ENCODE measurements at regions not wholly inside any gene's neighbourhood (a gene's known extent, or its start where the extent isn't known, plus 50 kb on each side); places are given as distances from the start of the nearest gene placed in this dataset.

- Mint-ChIP-seq H3K4me1 (ENCODE audit: low read depth) (no peaks in the 10 kb centered on the region), H3K36me3 (ENCODE audit: low read depth) (no peaks in the 10 kb centered on the region), H3K27me3 (ENCODE audit: low read depth) (no peaks in the 10 kb centered on the region), H3K9me3 (ENCODE audit: low read depth) (no peaks in the 10 kb centered on the region), H3K27ac (ENCODE audit: unreplicated experiment) (no peak overlapping the region), H3K4me3 (ENCODE audit: unreplicated experiment) (no peak overlapping the region)
- DNase-seq (ENCODE audit: low spot score), result no peak
- no peak for TF ChIP-seq CTCF (IDR thresholded peaks at IDR 0.05)
These were observed 151.5 kb upstream of the TCF4 start for GRCh38 chr18:55739488-55739887.

GRCh38 chr18:55738483-55739114, 150.6 kb upstream of the TCF4 start:
- no peak for DNase-seq (ENCODE audit: low spot score)
- Mint-ChIP-seq H3K27ac (ENCODE audit: unreplicated experiment) (no peak overlapping the region), H3K4me3 (ENCODE audit: unreplicated experiment) (no peak overlapping the region), H3K27me3 (ENCODE audit: low read depth) (no peaks in the 10 kb centered on the region), H3K9me3 (ENCODE audit: low read depth) (no peaks in the 10 kb centered on the region), H3K36me3 (ENCODE audit: low read depth) (no peaks in the 10 kb centered on the region), H3K4me1 (ENCODE audit: low read depth) (no peaks in the 10 kb centered on the region)
- TF ChIP-seq CTCF (IDR thresholded peaks at IDR 0.05), result no peak

- no peak for TF ChIP-seq CTCF (IDR thresholded peaks at IDR 0.05)
- Mint-ChIP-seq H3K36me3 (ENCODE audit: low read depth) (no peaks in the 10 kb centered on the region), H3K27ac (ENCODE audit: unreplicated experiment) (no peak overlapping the region), H3K4me1 (ENCODE audit: low read depth) (no peaks in the 10 kb centered on the region), H3K9me3 (ENCODE audit: low read depth) (no peaks in the 10 kb centered on the region), H3K4me3 (ENCODE audit: unreplicated experiment) (no peak overlapping the region), H3K27me3 (ENCODE audit: low read depth) (no peaks in the 10 kb centered on the region)
- DNase-seq (ENCODE audit: low spot score), result no peak
These were observed 149.9 kb upstream of the TCF4 start for GRCh38 chr18:55737781-55738468.

- DNase-seq (ENCODE audit: low spot score), result no peak
- Mint-ChIP-seq H3K4me1 (ENCODE audit: low read depth) (peaks cover 5% of the 10 kb centered on the region), H3K4me3 (ENCODE audit: unreplicated experiment) (no peak overlapping the region), H3K27ac (ENCODE audit: unreplicated experiment) (no peak overlapping the region), H3K36me3 (ENCODE audit: low read depth) (no peaks in the 10 kb centered on the region), H3K9me3 (ENCODE audit: low read depth) (no peaks in the 10 kb centered on the region), H3K27me3 (ENCODE audit: low read depth) (no peaks in the 10 kb centered on the region)
- no peak for TF ChIP-seq CTCF (IDR thresholded peaks at IDR 0.05)
These were observed 149.3 kb upstream of the TCF4 start for GRCh38 chr18:55737266-55737665.

GRCh38 chr18:55735969-55736368, 148.0 kb upstream of the TCF4 start:
- TF ChIP-seq CTCF (IDR thresholded peaks at IDR 0.05), result no peak
- Mint-ChIP-seq H3K4me1 (ENCODE audit: low read depth) (peaks cover 14% of the 10 kb centered on the region), H3K27me3 (ENCODE audit: low read depth) (no peaks in the 10 kb centered on the region), H3K9me3 (ENCODE audit: low read depth) (no peaks in the 10 kb centered on the region), H3K4me3 (ENCODE audit: unreplicated experiment) (no peak overlapping the region), H3K27ac (ENCODE audit: unreplicated experiment) (no peak overlapping the region), H3K36me3 (ENCODE audit: low read depth) (no peaks in the 10 kb centered on the region)
- no peak for DNase-seq (ENCODE audit: low spot score)
